Stomach (tissue), 4 donors: ENCODE measurements at regions not wholly inside any gene's neighbourhood (a gene's known extent, or its start where the extent isn't known, plus 50 kb on each side); places are given as distances from the start of the nearest gene placed in this dataset.

ENCODE experiments used
- POLR2A ChIP-seq, 4 donors: fragments of 450-650 bp; IDR thresholded peaks; one replicate each; pipeline ENCODE4 v1.6.1; 2016; ENCODE audit warnings: antibody characterized with exemption in 4 of 4, control low read depth in 2 of 4, mild to moderate bottlenecking in 1 of 4, moderate library complexity in 1 of 4
- POLR2AphosphoS5 ChIP-seq, 3 donors: sonication (generic); formaldehyde crosslinking; IDR thresholded peaks; one replicate each; pipeline ENCODE4 v1.6.1; 2016; ENCODE audit warnings: antibody characterized with exemption in 3 of 3
- TF ChIP-seq, protein P1 (sequence below), 7 experiments: fragments of 450-650 bp in 4 of 7; fragments of 200-600 bp in 3 of 7; sonication (generic) in 3 of 7; IDR thresholded peaks; one replicate each; pipeline ENCODE4 v1.5.1; 2016 to 2019; ENCODE audit warnings: antibody characterized with exemption in 7 of 7, control low read depth in 2 of 7, mild to moderate bottlenecking in 1 of 7

DNA sequence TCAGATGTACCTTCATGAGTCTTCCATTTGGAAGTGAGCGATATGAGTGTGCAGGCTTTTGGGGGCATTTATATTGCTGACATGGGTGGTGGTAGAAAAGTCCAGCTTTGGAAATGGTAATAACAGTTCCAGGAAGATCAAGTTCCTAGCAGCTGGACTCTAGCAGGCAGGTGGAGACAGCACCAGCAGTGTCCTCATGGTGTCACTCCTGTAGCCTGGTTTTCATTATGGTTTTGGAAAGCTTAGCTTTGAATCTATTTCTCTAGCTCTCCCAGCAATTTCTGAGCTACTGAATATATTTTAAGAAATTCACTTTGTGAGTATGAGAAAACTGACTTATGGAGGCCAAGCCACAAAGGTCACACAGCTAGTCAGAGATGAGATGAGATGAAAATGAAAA, 523.2 kb upstream of the HTR2A start:
- TF ChIP-seq, protein P1, sequence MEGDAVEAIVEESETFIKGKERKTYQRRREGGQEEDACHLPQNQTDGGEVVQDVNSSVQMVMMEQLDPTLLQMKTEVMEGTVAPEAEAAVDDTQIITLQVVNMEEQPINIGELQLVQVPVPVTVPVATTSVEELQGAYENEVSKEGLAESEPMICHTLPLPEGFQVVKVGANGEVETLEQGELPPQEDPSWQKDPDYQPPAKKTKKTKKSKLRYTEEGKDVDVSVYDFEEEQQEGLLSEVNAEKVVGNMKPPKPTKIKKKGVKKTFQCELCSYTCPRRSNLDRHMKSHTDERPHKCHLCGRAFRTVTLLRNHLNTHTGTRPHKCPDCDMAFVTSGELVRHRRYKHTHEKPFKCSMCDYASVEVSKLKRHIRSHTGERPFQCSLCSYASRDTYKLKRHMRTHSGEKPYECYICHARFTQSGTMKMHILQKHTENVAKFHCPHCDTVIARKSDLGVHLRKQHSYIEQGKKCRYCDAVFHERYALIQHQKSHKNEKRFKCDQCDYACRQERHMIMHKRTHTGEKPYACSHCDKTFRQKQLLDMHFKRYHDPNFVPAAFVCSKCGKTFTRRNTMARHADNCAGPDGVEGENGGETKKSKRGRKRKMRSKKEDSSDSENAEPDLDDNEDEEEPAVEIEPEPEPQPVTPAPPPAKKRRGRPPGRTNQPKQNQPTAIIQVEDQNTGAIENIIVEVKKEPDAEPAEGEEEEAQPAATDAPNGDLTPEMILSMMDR (IDR thresholded peaks at IDR 0.05): no peak
- no peak for TF ChIP-seq POLR2A (IDR thresholded peaks at IDR 0.05)
- no peak for TF ChIP-seq POLR2AphosphoS5 (IDR thresholded peaks at IDR 0.05)
